ENCODE measurements at regions not wholly inside any gene's neighbourhood (a gene's known extent, or its start where the extent isn't known, plus 50 kb on each side); places are given as distances from the start of the nearest gene placed in this dataset.
A peak's percentile ranks its signal among the peaks of the same experiment; 100 is the strongest.
"Not testable (repeated sequence)": the region's sequence is repeated elsewhere in the genome, so short reads cannot be mapped to it uniquely, and the experiment has no call there.

DNA sequence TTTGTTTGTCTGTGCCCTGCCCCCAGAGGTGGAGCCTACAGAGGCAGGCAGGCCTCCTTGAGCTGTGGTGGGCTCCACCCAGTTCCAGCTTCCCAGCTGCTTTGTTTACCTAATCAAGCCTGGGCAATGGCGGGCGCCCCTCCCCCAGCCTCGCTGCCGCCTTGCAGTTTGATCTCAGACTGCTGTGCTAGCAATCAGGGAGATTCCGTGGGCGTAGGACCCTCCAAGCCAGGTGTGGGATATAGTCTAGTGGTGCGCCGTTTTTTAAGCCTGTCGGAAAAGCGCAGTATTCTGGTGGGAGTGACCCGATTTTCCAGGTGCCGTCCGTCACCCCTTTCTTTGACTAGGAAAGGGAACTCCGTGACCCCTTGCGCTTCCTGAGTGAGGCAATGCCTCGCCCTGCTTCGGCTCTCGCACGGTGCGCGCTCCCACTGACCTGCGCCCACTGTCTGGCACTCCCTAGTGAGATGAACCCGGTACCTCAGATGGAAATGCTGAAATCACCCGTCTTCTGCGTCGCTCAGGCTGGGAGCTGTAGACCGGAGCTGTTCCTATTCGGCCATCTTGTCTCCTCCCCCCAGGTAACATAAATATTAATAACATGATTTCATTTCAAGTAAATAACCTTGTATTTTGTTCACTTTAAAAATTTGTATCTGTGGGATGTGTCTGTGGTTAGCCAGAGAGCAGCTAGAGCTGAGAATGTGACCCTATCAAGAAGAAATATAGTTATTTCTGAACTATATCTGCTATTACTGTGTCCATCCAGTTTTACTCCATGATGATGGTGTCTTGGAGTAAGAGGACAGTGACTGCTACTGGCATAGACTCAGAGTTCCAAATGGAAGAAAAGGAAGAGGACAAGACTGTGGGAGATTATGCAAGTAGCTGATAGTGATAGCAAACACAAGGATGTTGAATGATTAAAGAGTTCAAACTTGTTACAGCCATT, 305.1 kb upstream of the TCF4 start:
- H3K36me3 Mint-ChIP-seq (ENCODE audit: low read depth); H3K27ac Mint-ChIP-seq; POLR2A ChIA-PET; H3K27me3 Mint-ChIP-seq; CTCF ChIA-PET; DNase-seq; intact Hi-C loops (cut with DNase I, micrococcal nuclease); H3K9me3 Mint-ChIP-seq (ENCODE audit: low read depth); ATAC-seq; H3K4me1 Mint-ChIP-seq; H3K4me3 Mint-ChIP-seq: not testable (repeated sequence)

DNA sequence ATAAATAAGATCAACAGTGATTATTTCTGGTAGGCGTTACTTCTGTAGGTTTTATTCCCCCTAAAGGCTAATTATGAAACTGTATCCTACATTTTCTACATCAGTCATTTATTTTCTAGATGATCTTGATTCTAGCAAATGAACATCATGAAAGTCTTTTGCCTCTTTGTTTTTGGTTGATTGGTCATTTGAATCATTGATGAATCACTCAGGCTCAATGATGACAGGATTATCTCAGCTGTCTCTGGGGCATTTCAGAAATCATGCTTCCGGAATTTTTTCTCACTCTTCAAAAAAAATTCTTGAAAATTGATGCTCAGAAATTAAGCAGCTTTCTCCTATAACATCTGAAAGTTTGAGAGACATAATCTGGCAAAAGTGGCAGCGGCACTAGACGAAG, 298.9 kb upstream of the TCF4 start:
- H3K27me3 Mint-ChIP-seq = no peaks in the 10 kb centered on the region
- H3K36me3 Mint-ChIP-seq (ENCODE audit: low read depth) = no peaks in the 10 kb centered on the region
- no peaks in the 10 kb centered on the region for H3K9me3 Mint-ChIP-seq (ENCODE audit: low read depth)
- ATAC-seq (no peak), DNase-seq (no peak)
- intact Hi-C loops (cut with DNase I, micrococcal nuclease) = no loop called here
- H3K27ac Mint-ChIP-seq = no peak overlapping the region
- CTCF ChIA-PET = no interaction called here
- no peak overlapping the region for H3K4me3 Mint-ChIP-seq
- no peaks in the 10 kb centered on the region for H3K4me1 Mint-ChIP-seq
- POLR2A ChIA-PET = interaction anchor here (0.6 kb wide), 1 partner anchor 1628 kb away, joined by 3 read pairs; no protein-coding TSS in a partner anchor

- POLR2A ChIA-PET = no interaction called here
- Mint-ChIP-seq H3K4me1 (no peaks in the 10 kb centered on the region), H3K9me3 (ENCODE audit: low read depth) (no peaks in the 10 kb centered on the region), H3K36me3 (ENCODE audit: low read depth) (no peaks in the 10 kb centered on the region), H3K27ac (no peak overlapping the region), H3K27me3 (no peaks in the 10 kb centered on the region), H3K4me3 (no peak overlapping the region)
- CTCF ChIA-PET = no interaction called here
- intact Hi-C loops (cut with DNase I, micrococcal nuclease) = no loop called here
- ATAC-seq (no peak), DNase-seq (no peak)
Observed at GRCh38 chr18:55884498-55884897, 296.5 kb upstream of the TCF4 start.

- H3K27me3 Mint-ChIP-seq = no peaks in the 10 kb centered on the region
- DNase-seq = no peak
- no peak for ATAC-seq
- no peak overlapping the region for H3K27ac Mint-ChIP-seq
- H3K4me3 Mint-ChIP-seq = no peak overlapping the region
- CTCF ChIA-PET = interaction anchor here (0.6 kb wide), 2 partner anchors 14 to 98 kb away, joined by 3 read pairs; no protein-coding TSS in a partner anchor
- H3K4me1 Mint-ChIP-seq = peaks cover 9% of the 10 kb centered on the region
- POLR2A ChIA-PET = no interaction called here
- no peaks in the 10 kb centered on the region for H3K9me3 Mint-ChIP-seq (ENCODE audit: low read depth)
- intact Hi-C loops (cut with DNase I, micrococcal nuclease) = no loop called here
- H3K36me3 Mint-ChIP-seq (ENCODE audit: low read depth) = no peaks in the 10 kb centered on the region
Observed at GRCh38 chr18:55880617-55881016, 292.6 kb upstream of the TCF4 start.

GRCh38 chr18:55879331-55879730, 291.3 kb upstream of the TCF4 start:
- no peaks in the 10 kb centered on the region for H3K9me3 Mint-ChIP-seq (ENCODE audit: low read depth)
- CTCF ChIA-PET = no interaction called here
- no peak overlapping the region for H3K27ac Mint-ChIP-seq
- H3K4me1 Mint-ChIP-seq = peaks cover 9% of the 10 kb centered on the region
- POLR2A ChIA-PET = no interaction called here
- DNase-seq (no peak), ATAC-seq (no peak)
- intact Hi-C loops (cut with DNase I, micrococcal nuclease) = no loop called here
- H3K36me3 Mint-ChIP-seq (ENCODE audit: low read depth) = no peaks in the 10 kb centered on the region
- H3K4me3 Mint-ChIP-seq = no peak overlapping the region
- H3K27me3 Mint-ChIP-seq = no peaks in the 10 kb centered on the region

DNA sequence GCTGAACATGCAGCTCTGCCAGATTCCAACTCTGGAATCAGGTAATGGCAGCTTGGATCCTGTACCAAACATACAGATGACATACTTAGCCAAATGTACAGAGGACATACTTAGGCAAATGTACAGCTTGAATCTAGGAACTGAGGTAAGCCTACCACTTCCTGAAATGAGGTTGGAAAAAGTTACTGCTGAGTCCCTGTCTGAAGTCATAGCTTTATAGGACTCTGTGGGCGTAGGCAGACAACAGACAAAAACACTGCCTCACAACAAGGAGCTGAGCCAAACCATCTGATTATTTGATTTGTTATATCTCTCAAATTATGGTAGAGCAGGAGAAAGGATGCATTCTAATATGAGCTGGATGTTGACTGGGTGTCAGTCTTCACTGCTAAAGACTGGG, 290.2 kb upstream of the TCF4 start:
- H3K4me3 Mint-ChIP-seq = no peak overlapping the region
- ChIA-PET CTCF (interaction anchor here (0.6 to 1.4 kb wide), 2 partner anchors 11 to 309 kb away, joined by 4 read pairs; no protein-coding TSS in a partner anchor), POLR2A (no interaction called here)
- ATAC-seq (peak; percentile 53), DNase-seq (peak; percentile 5)
- no peaks in the 10 kb centered on the region for H3K27me3 Mint-ChIP-seq
- no peaks in the 10 kb centered on the region for H3K36me3 Mint-ChIP-seq (ENCODE audit: low read depth)
- H3K4me1 Mint-ChIP-seq = peaks cover 9% of the 10 kb centered on the region
- H3K9me3 Mint-ChIP-seq (ENCODE audit: low read depth) = no peaks in the 10 kb centered on the region
- no peak overlapping the region for H3K27ac Mint-ChIP-seq
- intact Hi-C loops (cut with DNase I, micrococcal nuclease) = no loop called here

- Mint-ChIP-seq H3K4me1 (peaks cover 9% of the 10 kb centered on the region), H3K9me3 (ENCODE audit: low read depth) (no peaks in the 10 kb centered on the region), H3K4me3 (no peak overlapping the region), H3K27ac (no peak overlapping the region), H3K36me3 (ENCODE audit: low read depth) (no peaks in the 10 kb centered on the region), H3K27me3 (no peaks in the 10 kb centered on the region)
- intact Hi-C loops (cut with DNase I, micrococcal nuclease) = no loop called here
- no peak for ATAC-seq
- ChIA-PET CTCF (interaction anchor here (1.4 kb wide), 1 partner anchor 10 kb away, joined by 4 read pairs; no protein-coding TSS in a partner anchor), POLR2A (no interaction called here)
- DNase-seq = no peak
Observed at GRCh38 chr18:55877321-55877720, 289.3 kb upstream of the TCF4 start.

- H3K4me3 Mint-ChIP-seq = no peak overlapping the region
- no peaks in the 10 kb centered on the region for H3K9me3 Mint-ChIP-seq (ENCODE audit: low read depth)
- ChIA-PET POLR2A (no interaction called here), CTCF (no interaction called here)
- H3K36me3 Mint-ChIP-seq (ENCODE audit: low read depth) = no peaks in the 10 kb centered on the region
- peaks cover 9% of the 10 kb centered on the region for H3K4me1 Mint-ChIP-seq
- H3K27ac Mint-ChIP-seq = no peak overlapping the region
- ATAC-seq (no peak), DNase-seq (no peak)
- intact Hi-C loops (cut with DNase I, micrococcal nuclease) = no loop called here
- H3K27me3 Mint-ChIP-seq = no peaks in the 10 kb centered on the region
Observed at GRCh38 chr18:55876254-55876653, 288.3 kb upstream of the TCF4 start.

DNA sequence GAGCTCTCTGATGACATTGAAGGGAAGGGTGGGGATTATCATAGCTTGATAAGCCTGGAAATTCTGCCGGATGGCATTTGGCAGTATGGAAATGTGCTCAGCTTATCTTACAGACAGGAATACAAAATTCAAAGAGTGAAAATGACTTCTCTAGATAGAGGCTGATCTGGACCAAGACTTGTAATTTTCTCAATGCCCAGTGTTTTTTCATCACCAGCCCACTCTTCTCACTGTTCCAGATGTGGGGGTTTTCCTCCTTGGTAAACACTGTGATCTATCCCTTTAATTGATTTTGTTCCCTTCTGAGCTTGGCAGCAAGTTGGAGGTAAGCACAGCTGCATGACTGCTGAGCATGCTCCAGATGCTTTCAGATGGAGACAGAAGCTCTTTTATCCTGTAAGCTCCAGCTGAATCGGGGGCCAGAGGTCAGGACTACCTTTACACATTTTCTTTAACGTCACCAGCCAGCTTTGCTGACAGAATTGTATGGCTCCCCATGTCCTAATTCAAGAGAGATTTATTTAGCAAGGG, 287.4 kb upstream of the TCF4 start:
- Mint-ChIP-seq H3K4me3 (no peak overlapping the region), H3K36me3 (ENCODE audit: low read depth) (no peaks in the 10 kb centered on the region), H3K9me3 (ENCODE audit: low read depth) (no peaks in the 10 kb centered on the region), H3K27ac (no peak overlapping the region), H3K4me1 (peaks cover 9% of the 10 kb centered on the region), H3K27me3 (no peaks in the 10 kb centered on the region)
- ATAC-seq (no peak), DNase-seq (no peak)
- CTCF ChIA-PET = interaction anchor here (0.7 kb wide), 1 partner anchor 134 kb away, joined by 3 read pairs; no protein-coding TSS in a partner anchor
- intact Hi-C loops (cut with DNase I, micrococcal nuclease) = no loop called here
- POLR2A ChIA-PET = no interaction called here

GRCh38 chr18:55869556-55870501, 281.8 kb upstream of the TCF4 start:
- Mint-ChIP-seq H3K27me3 (no peaks in the 10 kb centered on the region), H3K4me1 (no peaks in the 10 kb centered on the region), H3K4me3 (no peak overlapping the region), H3K36me3 (ENCODE audit: low read depth) (no peaks in the 10 kb centered on the region), H3K27ac (no peak overlapping the region), H3K9me3 (ENCODE audit: low read depth) (no peaks in the 10 kb centered on the region)
- DNase-seq (no peak), ATAC-seq (no peak)
- intact Hi-C loops (cut with DNase I, micrococcal nuclease) = no loop called here
- POLR2A ChIA-PET = no interaction called here
- CTCF ChIA-PET = no interaction called here

DNA sequence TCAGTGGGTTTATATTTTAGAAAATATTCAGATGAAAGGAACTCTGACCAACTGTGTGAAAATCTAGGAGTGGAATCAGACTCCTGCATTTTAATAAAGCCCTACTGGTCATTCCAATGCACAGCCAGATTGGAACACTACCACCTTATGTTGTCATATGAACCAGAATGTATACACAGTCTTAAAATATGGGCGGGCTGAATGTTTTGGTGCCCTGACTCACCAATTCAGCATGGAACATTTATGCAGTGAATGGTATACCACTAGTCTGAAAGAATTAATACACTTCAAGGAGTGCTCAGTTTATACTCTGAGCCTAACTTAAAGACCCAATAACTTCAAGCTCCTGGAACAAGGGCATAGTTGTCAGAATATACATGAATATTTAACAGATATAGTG, 280.9 kb upstream of the TCF4 start:
- Mint-ChIP-seq H3K27me3 (no peaks in the 10 kb centered on the region), H3K27ac (no peak overlapping the region), H3K4me1 (no peaks in the 10 kb centered on the region), H3K9me3 (ENCODE audit: low read depth) (no peaks in the 10 kb centered on the region), H3K4me3 (no peak overlapping the region), H3K36me3 (ENCODE audit: low read depth) (no peaks in the 10 kb centered on the region)
- no peak for DNase-seq
- ChIA-PET POLR2A (no interaction called here), CTCF (no interaction called here)
- no peak for ATAC-seq
- intact Hi-C loops (cut with DNase I, micrococcal nuclease) = no loop called here

Measured in activated CD4-positive, alpha-beta T cell treated with anti-CD3 and anti-CD28 coated beads for 36 hours (primary cell).